ENCODE measurements at regions not wholly inside any gene's neighbourhood (a gene's known extent, or its start where the extent isn't known, plus 50 kb on each side); places are given as distances from the start of the nearest gene placed in this dataset.

DNA sequence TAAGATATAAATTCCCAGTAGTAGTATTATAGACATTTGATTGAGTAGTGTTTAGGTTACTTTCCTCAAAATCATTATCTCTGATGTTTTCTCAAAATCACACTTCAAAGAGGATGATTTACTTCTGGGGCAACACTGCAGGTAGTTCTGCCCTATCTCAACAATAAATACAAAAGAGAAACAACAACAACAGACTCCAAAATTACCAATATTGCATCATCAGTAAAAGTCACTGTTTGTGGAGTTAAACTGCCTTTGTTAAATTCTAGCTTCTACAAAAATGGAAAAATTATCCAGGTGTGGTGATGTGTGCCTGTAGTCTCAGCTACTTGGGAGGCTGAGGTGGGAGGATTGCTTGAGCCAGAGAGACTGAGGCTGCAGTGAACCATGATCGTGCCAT is 637.6 kb upstream of the ZNF608 start:
- Histone ChIP-seq H3K27ac (no peak overlapping the region), H3K36me3 (no peaks in the 10 kb centered on the region), H3K9me3 (no peaks in the 10 kb centered on the region), H3K4me1 (no peaks in the 10 kb centered on the region), H3K27me3 (ENCODE audit: low read depth) (no peaks in the 10 kb centered on the region), H3K4me3 (no peak overlapping the region)
- intact Hi-C loops (cut with DNase I), result no loop called here
- DNase-seq (no peak), ATAC-seq (no peak)
- TF ChIP-seq, protein P1, sequence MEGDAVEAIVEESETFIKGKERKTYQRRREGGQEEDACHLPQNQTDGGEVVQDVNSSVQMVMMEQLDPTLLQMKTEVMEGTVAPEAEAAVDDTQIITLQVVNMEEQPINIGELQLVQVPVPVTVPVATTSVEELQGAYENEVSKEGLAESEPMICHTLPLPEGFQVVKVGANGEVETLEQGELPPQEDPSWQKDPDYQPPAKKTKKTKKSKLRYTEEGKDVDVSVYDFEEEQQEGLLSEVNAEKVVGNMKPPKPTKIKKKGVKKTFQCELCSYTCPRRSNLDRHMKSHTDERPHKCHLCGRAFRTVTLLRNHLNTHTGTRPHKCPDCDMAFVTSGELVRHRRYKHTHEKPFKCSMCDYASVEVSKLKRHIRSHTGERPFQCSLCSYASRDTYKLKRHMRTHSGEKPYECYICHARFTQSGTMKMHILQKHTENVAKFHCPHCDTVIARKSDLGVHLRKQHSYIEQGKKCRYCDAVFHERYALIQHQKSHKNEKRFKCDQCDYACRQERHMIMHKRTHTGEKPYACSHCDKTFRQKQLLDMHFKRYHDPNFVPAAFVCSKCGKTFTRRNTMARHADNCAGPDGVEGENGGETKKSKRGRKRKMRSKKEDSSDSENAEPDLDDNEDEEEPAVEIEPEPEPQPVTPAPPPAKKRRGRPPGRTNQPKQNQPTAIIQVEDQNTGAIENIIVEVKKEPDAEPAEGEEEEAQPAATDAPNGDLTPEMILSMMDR (IDR thresholded peaks at IDR 0.05), result no peak

DNA sequence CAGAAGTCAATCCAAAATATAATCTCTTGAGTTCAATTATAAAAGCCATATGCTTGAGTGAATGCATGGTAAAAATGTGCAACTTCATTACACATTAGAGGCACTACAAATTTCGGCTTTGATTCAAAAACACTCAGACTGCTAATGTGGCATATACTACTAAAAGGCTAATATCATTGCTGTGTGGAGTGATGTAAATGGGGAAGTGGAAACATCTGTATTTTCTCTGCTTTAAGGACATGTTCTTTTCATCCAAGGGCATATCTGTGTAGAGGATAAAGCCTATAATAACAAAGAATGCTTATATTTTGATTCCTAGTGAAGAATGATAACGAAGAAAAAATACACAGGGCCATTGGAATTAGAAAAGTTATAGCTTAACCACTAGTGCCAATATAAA is 643.9 kb upstream of the ZNF608 start:
- DNase-seq, result no peak

DNA sequence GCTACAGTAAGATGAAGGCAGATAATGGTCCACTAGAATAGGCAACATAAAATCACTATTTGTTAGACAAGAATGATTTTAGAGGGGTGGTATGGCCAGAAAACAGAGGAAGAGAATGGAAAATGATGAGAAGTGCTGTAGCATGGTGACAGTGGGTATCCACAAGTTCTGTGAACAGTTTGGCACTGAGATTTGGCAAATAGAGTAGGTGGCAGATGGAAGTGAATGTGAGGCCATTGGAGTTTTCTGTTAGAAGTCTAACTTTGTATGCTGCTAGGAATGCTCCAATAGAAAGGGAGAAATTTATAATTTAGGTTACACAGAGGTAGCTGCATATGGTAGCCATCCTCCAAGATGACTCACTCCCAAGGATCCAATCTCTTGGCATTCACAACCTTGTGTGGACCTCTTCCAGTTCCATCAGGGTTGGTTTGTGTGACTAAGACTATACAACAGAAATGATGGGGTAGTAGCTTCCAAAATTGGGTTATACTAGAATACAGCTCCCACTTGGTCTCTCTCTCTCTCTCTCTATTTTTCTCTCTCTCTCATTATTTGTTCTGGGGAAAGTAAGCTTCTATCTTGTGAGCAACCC is 646.9 kb upstream of the ZNF608 start:
- no peak overlapping the region for H3K4me3 ChIP-seq
- no peaks in the 10 kb centered on the region for H3K27me3 ChIP-seq (ENCODE audit: low read depth)
- DNase-seq (no peak), ATAC-seq (no peak)
- TF ChIP-seq, protein P1 (IDR thresholded peaks at IDR 0.05), result no peak
- no peak overlapping the region for H3K27ac ChIP-seq
- intact Hi-C loops (cut with DNase I), result no loop called here
- no peaks in the 10 kb centered on the region for H3K9me3 ChIP-seq
- H3K36me3 ChIP-seq, result no peaks in the 10 kb centered on the region
- no peaks in the 10 kb centered on the region for H3K4me1 ChIP-seq

More for the DNA sequence above, 643.9 kb upstream of the ZNF608 start:
- H3K36me3 ChIP-seq, result no peaks in the 10 kb centered on the region
- H3K9me3 ChIP-seq, result no peaks in the 10 kb centered on the region
- no peak for ATAC-seq
- H3K27ac ChIP-seq, result no peak overlapping the region
- intact Hi-C loops (cut with DNase I), result no loop called here
- H3K27me3 ChIP-seq (ENCODE audit: low read depth), result no peaks in the 10 kb centered on the region
- H3K4me1 ChIP-seq, result no peaks in the 10 kb centered on the region
- TF ChIP-seq, protein P1 (IDR thresholded peaks at IDR 0.05), result no peak
- no peak overlapping the region for H3K4me3 ChIP-seq

DNA sequence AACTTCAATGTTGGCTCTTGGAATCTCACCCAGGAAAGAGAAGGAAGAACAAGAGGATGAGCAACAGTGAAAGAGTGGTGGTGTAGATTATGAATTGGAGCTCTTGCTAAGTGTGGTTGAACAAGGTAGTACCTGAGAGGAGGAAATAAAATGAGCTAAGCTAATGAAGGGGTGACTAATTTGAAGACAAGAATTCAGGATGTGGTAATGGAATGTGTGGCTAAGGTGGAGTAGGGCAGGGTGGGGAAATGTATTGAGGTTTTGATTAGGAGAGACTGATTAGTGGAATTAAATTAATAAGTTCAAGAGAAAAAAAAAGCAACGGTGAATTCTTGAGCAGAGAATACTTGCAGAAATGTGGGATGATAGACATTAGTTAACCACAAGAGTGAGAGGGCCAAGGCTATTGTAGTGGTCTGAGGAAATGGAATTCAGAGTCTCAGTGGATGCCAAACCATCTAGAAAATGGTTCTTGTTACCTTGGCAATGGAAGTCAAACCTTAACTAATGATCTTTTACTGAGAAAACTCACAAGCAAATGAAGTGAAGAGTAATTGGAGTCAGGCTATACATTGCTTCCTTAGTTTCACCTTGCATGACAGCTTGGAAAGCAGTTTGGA is 648.3 kb upstream of the ZNF608 start:
- Histone ChIP-seq H3K4me3 (no peak overlapping the region), H3K36me3 (no peaks in the 10 kb centered on the region), H3K27ac (no peak overlapping the region), H3K27me3 (ENCODE audit: low read depth) (no peaks in the 10 kb centered on the region), H3K9me3 (no peaks in the 10 kb centered on the region), H3K4me1 (no peaks in the 10 kb centered on the region)
- DNase-seq (no peak), ATAC-seq (no peak)
- TF ChIP-seq, protein P1 (IDR thresholded peaks at IDR 0.05), result no peak
- intact Hi-C loops (cut with DNase I), result no loop called here

DNA sequence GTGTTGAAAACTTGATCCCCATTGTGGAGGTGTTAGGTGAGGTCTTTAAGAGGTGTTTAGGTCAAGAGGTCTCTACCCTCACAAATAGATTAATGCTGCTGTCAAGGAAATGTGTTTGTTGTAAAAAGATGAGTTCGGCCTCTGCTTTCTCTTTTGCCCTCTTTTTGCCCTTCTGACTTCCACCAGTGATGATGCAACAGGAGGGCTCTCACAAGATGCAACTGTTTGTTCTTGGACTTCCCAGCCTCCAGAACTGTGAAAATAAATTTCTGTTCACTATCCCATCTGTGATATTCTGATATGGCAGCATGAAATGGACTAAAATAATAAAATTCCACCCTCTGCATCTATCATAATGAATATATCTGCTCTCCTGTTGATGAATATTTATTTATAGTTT is 650.0 kb upstream of the ZNF608 start:
- no peak for DNase-seq
- Histone ChIP-seq H3K9me3 (no peaks in the 10 kb centered on the region), H3K4me1 (no peaks in the 10 kb centered on the region), H3K27me3 (ENCODE audit: low read depth) (no peaks in the 10 kb centered on the region), H3K27ac (no peak overlapping the region), H3K36me3 (no peaks in the 10 kb centered on the region), H3K4me3 (no peak overlapping the region)
- intact Hi-C loops (cut with DNase I), result no loop called here
- TF ChIP-seq, protein P1 (IDR thresholded peaks at IDR 0.05), result no peak
- ATAC-seq, result no peak
